Naive thymus-derived CD4-positive, alpha-beta T cell (primary cell): ENCODE measurements at regions not wholly inside any gene's neighbourhood (a gene's known extent, or its start where the extent isn't known, plus 50 kb on each side); places are given as distances from the start of the nearest gene placed in this dataset.
"Not testable (repeated sequence)": the region's sequence is repeated elsewhere in the genome, so short reads cannot be mapped to it uniquely, and the experiment has no call there.

Experiments used
- ATAC-seq: fragments of 150-1000 bp; cut with Tn5 transposase; 2 replicates; pipeline ENCODE4 v1.10.0; 2021; ENCODE audit warnings: mild to moderate bottlenecking, moderate library complexity
- CTCF ChIA-PET: fragments of 350-600 bp; sonication (Branson Sonifier 250); formaldehyde crosslinking; loops from one replicate; lab custom pipeline; 2021; ENCODE audit warnings: antibody characterized with exemption; lab: Charles Lee
- POLR2A ChIA-PET: fragments of 350-600 bp; sonication (Branson Sonifier 250); formaldehyde crosslinking; loops from one replicate; lab custom pipeline; 2021; ENCODE audit warnings: antibody characterized with exemption, inconsistent platforms; lab: Charles Lee
- DNase-seq, 9 donors: peaks; one replicate each; pipeline versions ENCODE4 v3.0.0 to v3.0.0-alpha.2; 2020 to 2022; ENCODE audit warnings: mixed read lengths in 1 of 9
- H3K27ac ChIP-seq: one replicate; pipeline ENCODE4 v1.7.0; 2013; ENCODE audit warnings: mild to moderate bottlenecking, low read depth, low read length, moderate library complexity
- H3K27me3 ChIP-seq, 2 donors: one replicate each; pipeline ENCODE4 v1.7.0; 2013; ENCODE audit warnings: low read length in 2 of 2, mild to moderate bottlenecking in 2 of 2, moderate library complexity in 2 of 2; ENCODE audit not compliant: control insufficient read depth in 2 of 2, insufficient read depth in 2 of 2
- H3K36me3 ChIP-seq, 3 experiments: 1 replicate in 2 of 3; 2 replicates in 1 of 3; pipeline ENCODE4 v1.7.0; 2013; ENCODE audit warnings: low read length in 3 of 3, mild to moderate bottlenecking in 3 of 3, moderate library complexity in 1 of 3; ENCODE audit not compliant: insufficient read depth in 3 of 3, control insufficient read depth in 2 of 3
- H3K4me1 ChIP-seq, 2 donors: one replicate each; pipeline ENCODE4 v1.7.0; 2013; ENCODE audit warnings: low read length in 2 of 2, mild to moderate bottlenecking in 2 of 2, moderate library complexity in 1 of 2; ENCODE audit not compliant: control insufficient read depth in 2 of 2, insufficient read depth in 2 of 2
- H3K4me3 ChIP-seq: 2 replicates; pipeline ENCODE4 v1.7.0; 2013; ENCODE audit warnings: mild to moderate bottlenecking, low read length
- H3K9me3 ChIP-seq, 3 experiments: 1 replicate in 2 of 3; 2 replicates in 1 of 3; pipeline ENCODE4 v1.7.0; 2013; ENCODE audit warnings: low read length in 3 of 3; ENCODE audit not compliant: control insufficient read depth in 2 of 3
- H3K27ac Mint-ChIP-seq, 9 donors: one replicate each; pipeline ENCODE4 v1.8.0; 2020 to 2022; ENCODE audit warnings: mixed read lengths in 9 of 9, mild to moderate bottlenecking in 8 of 9, moderate library complexity in 5 of 9, inconsistent platforms in 2 of 9
- H3K27me3 Mint-ChIP-seq, 5 donors: one replicate each; pipeline ENCODE4 v1.8.0; 2021 to 2022; ENCODE audit warnings: mixed read lengths in 5 of 5, mild to moderate bottlenecking in 1 of 5
- H3K36me3 Mint-ChIP-seq, 5 donors: one replicate each; pipeline ENCODE4 v1.8.0; 2020 to 2022; ENCODE audit warnings: mixed read lengths in 5 of 5, mild to moderate bottlenecking in 3 of 5, inconsistent platforms in 1 of 5
- H3K4me1 Mint-ChIP-seq, 7 donors: one replicate each; pipeline ENCODE4 v1.8.0; 2020 to 2022; ENCODE audit warnings: mixed read lengths in 7 of 7, mild to moderate bottlenecking in 3 of 7, inconsistent platforms in 1 of 7
- H3K4me3 Mint-ChIP-seq, 10 donors: one replicate each; pipeline ENCODE4 v1.8.0; 2020 to 2022; ENCODE audit warnings: mild to moderate bottlenecking in 10 of 10, mixed read lengths in 10 of 10, moderate library complexity in 6 of 10, inconsistent platforms in 2 of 10
- H3K9me3 Mint-ChIP-seq, 11 donors: one replicate each; pipeline ENCODE4 v1.8.0; 2020 to 2022; ENCODE audit warnings: mixed read lengths in 11 of 11, mild to moderate bottlenecking in 4 of 11, inconsistent platforms in 1 of 11, moderate library complexity in 1 of 11
- intact Hi-C, 2 donors: fragments of 100-400 bp; cut with micrococcal nuclease; formaldehyde crosslinking; loops; one replicate each; pipeline ENCODE4 v1.15.1; 2023

GRCh38 chr13:54787754-54788153 is 1759.1 kb downstream of the OLFM4 start:
- ATAC-seq (no peak), DNase-seq (no peak)
- H3K36me3 ChIP-seq: no peaks in the 10 kb centered on the region
- no peaks in the 10 kb centered on the region for H3K4me1 ChIP-seq
- Mint-ChIP-seq H3K27me3 (no peaks in the 10 kb centered on the region), H3K36me3 (no peaks in the 10 kb centered on the region), H3K27ac (no peak overlapping the region), H3K4me1 (no peaks in the 10 kb centered on the region), H3K4me3 (no peak overlapping the region), H3K9me3 (peaks cover 5 to 19% (median 8%) of the 10 kb centered on the region in 11 donors)
- no peak overlapping the region for H3K27ac ChIP-seq
- intact Hi-C loops: no loop called here
- CTCF ChIA-PET: no interaction called here
- H3K9me3 ChIP-seq: no peaks in the 10 kb centered on the region
- no peak overlapping the region for H3K4me3 ChIP-seq
- no peaks in the 10 kb centered on the region for H3K27me3 ChIP-seq
- POLR2A ChIA-PET: no interaction called here

GRCh38 chr13:54799621-54800226 is 1771.1 kb downstream of the OLFM4 start:
- intact Hi-C loops: no loop called here
- Histone ChIP-seq H3K9me3 (no peaks in the 10 kb centered on the region), H3K4me3 (no peak overlapping the region), H3K4me1 (no peaks in the 10 kb centered on the region), H3K27ac (no peak overlapping the region), H3K36me3 (no peaks in the 10 kb centered on the region), H3K27me3 (no peaks in the 10 kb centered on the region)
- Mint-ChIP-seq H3K27me3 (no peaks in the 10 kb centered on the region), H3K4me3 (no peak overlapping the region), H3K27ac (no peak overlapping the region), H3K9me3 (peaks cover 0 to 22% (median 7%) of the 10 kb centered on the region in 11 donors), H3K4me1 (no peaks in the 10 kb centered on the region), H3K36me3 (no peaks in the 10 kb centered on the region)
- ChIA-PET CTCF (no interaction called here), POLR2A (no interaction called here)
- DNase-seq (no peak), ATAC-seq (no peak)

- Mint-ChIP-seq H3K4me1 (no peaks in the 10 kb centered on the region), H3K27ac (no peak overlapping the region)
These were observed 1773.6 kb downstream of the OLFM4 start for GRCh38 chr13:54802226-54802625.

GRCh38 chr13:54805743-54806142 is 1777.1 kb downstream of the OLFM4 start:
- Mint-ChIP-seq H3K27me3 (no peaks in the 10 kb centered on the region), H3K4me3 (no peak overlapping the region), H3K4me1 (no peaks in the 10 kb centered on the region), H3K36me3 (no peaks in the 10 kb centered on the region), H3K9me3 (peaks cover 2 to 23% (median 9%) of the 10 kb centered on the region in 11 donors), H3K27ac (no peak overlapping the region)
- ChIA-PET POLR2A (no interaction called here), CTCF (interaction anchor here (0.6 kb wide), 1 partner anchor 1824 kb away, joined by 4 read pairs; no protein-coding TSS in a partner anchor)
- H3K27ac ChIP-seq: no peak overlapping the region
- H3K4me3 ChIP-seq: no peak overlapping the region
- no peaks in the 10 kb centered on the region for H3K9me3 ChIP-seq
- DNase-seq (no peak), ATAC-seq (no peak)
- intact Hi-C loops: no loop called here
- no peaks in the 10 kb centered on the region for H3K4me1 ChIP-seq
- no peaks in the 10 kb centered on the region for H3K27me3 ChIP-seq
- no peaks in the 10 kb centered on the region for H3K36me3 ChIP-seq

More at GRCh38 chr13:54802226-54802625, 1773.6 kb downstream of the OLFM4 start:
- Mint-ChIP-seq H3K36me3 (no peaks in the 10 kb centered on the region), H3K9me3 (peaks cover 0 to 30% (median 10%) of the 10 kb centered on the region in 11 donors), H3K27me3 (no peaks in the 10 kb centered on the region), H3K4me3 (no peak overlapping the region)
- Histone ChIP-seq H3K27ac (no peak overlapping the region), H3K27me3 (no peaks in the 10 kb centered on the region), H3K9me3 (no peaks in the 10 kb centered on the region), H3K4me1 (no peaks in the 10 kb centered on the region), H3K4me3 (no peak overlapping the region), H3K36me3 (no peaks in the 10 kb centered on the region)
- CTCF ChIA-PET: no interaction called here
- POLR2A ChIA-PET: no interaction called here
- ATAC-seq (no peak), DNase-seq (no peak)
- intact Hi-C loops: no loop called here

- H3K27ac Mint-ChIP-seq, H3K36me3 Mint-ChIP-seq, H3K9me3 ChIP-seq, H3K4me1 ChIP-seq, POLR2A ChIA-PET, H3K36me3 ChIP-seq, CTCF ChIA-PET, ATAC-seq, H3K4me3 ChIP-seq, DNase-seq, H3K27me3 Mint-ChIP-seq, H3K4me3 Mint-ChIP-seq, H3K27ac ChIP-seq, intact Hi-C loops, H3K4me1 Mint-ChIP-seq, H3K27me3 ChIP-seq: not testable (repeated sequence)
- H3K9me3 Mint-ChIP-seq: peaks cover 2 to 37% (median 17%) of the 10 kb centered on the region in 11 donors
These were observed 1793.4 kb downstream of the OLFM4 start for GRCh38 chr13:54821938-54822470.

- DNase-seq, CTCF ChIA-PET, ATAC-seq, H3K27ac Mint-ChIP-seq, H3K4me3 ChIP-seq, H3K27ac ChIP-seq, H3K36me3 Mint-ChIP-seq, intact Hi-C loops, H3K4me1 Mint-ChIP-seq, H3K4me3 Mint-ChIP-seq, H3K36me3 ChIP-seq, H3K4me1 ChIP-seq, POLR2A ChIA-PET, H3K27me3 Mint-ChIP-seq, H3K27me3 ChIP-seq, H3K9me3 ChIP-seq: not testable (repeated sequence)
- peaks cover 2 to 28% (median 9%) of the 10 kb centered on the region in 11 donors for H3K9me3 Mint-ChIP-seq
These were observed 1800.9 kb downstream of the OLFM4 start for GRCh38 chr13:54829391-54830068.

GRCh38 chr13:54836273-54836672 is 1807.7 kb downstream of the OLFM4 start:
- no peaks in the 10 kb centered on the region for H3K4me1 Mint-ChIP-seq
- Histone ChIP-seq H3K9me3 (no peaks in the 10 kb centered on the region), H3K27me3 (no peaks in the 10 kb centered on the region), H3K4me1 (no peaks in the 10 kb centered on the region), H3K4me3 (no peak overlapping the region), H3K36me3 (no peaks in the 10 kb centered on the region), H3K27ac (no peak overlapping the region)
- CTCF ChIA-PET: no interaction called here
- no peak for DNase-seq
- H3K4me3 Mint-ChIP-seq: no peak overlapping the region
- no peak for ATAC-seq
- intact Hi-C loops: no loop called here
- no peaks in the 10 kb centered on the region for H3K36me3 Mint-ChIP-seq
- no peaks in the 10 kb centered on the region for H3K27me3 Mint-ChIP-seq
- H3K9me3 Mint-ChIP-seq: peaks cover 0 to 14% (median 0%) of the 10 kb centered on the region in 11 donors
- H3K27ac Mint-ChIP-seq: no peak overlapping the region
- POLR2A ChIA-PET: no interaction called here
